ENCODE measurements at regions not wholly inside any gene's neighbourhood (a gene's known extent, or its start where the extent isn't known, plus 50 kb on each side); places are given as distances from the start of the nearest gene placed in this dataset.

- no peak overlapping the region for H3K4me3 Mint-ChIP-seq (ENCODE audit: unreplicated experiment)
- peaks cover 3% of the 10 kb centered on the region for H3K9me3 Mint-ChIP-seq (ENCODE audit: unreplicated experiment)
- H3K27ac Mint-ChIP-seq (ENCODE audit: unreplicated experiment), result no peak overlapping the region
- no peak for DNase-seq (ENCODE audit: low spot score)
- H3K27me3 Mint-ChIP-seq (ENCODE audit: unreplicated experiment), result peaks cover 11% of the 10 kb centered on the region
- H3K4me1 Mint-ChIP-seq (ENCODE audit: unreplicated experiment), result peaks cover 9% of the 10 kb centered on the region
- no peak for TF ChIP-seq CTCF (IDR thresholded peaks at IDR 0.05; ENCODE audit: unreplicated experiment)
- peaks cover 4% of the 10 kb centered on the region for H3K36me3 Mint-ChIP-seq (ENCODE audit: low read depth, unreplicated experiment)
Observed at GRCh38 chr4:183801457-183802165, 103.5 kb upstream of the STOX2 start.

DNA sequence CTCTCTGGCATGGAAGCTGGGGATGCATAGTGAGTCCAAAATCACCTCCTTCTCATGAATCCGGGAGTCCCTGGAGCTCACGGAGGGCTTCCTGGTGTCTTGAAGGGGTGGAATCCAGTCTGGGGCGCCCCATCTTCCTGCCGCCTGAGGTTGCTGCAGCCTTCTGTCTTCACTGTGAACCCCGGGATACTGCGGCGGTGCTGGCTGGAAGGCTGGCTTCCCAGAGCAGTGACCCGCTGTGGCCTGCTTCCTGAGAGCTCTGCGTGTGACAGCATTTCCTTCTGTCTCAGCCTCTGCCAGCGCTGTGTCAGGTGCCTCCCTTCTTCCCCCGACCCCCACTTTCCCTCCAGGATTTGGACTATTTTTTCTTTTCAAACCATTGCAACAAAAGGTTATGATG, 98.8 kb upstream of the STOX2 start:
- Mint-ChIP-seq H3K27me3 (ENCODE audit: unreplicated experiment) (peaks cover 8% of the 10 kb centered on the region), H3K9me3 (ENCODE audit: unreplicated experiment) (no peaks in the 10 kb centered on the region), H3K36me3 (ENCODE audit: low read depth, unreplicated experiment) (no peaks in the 10 kb centered on the region), H3K27ac (ENCODE audit: unreplicated experiment) (no peak overlapping the region), H3K4me3 (ENCODE audit: unreplicated experiment) (no peak overlapping the region), H3K4me1 (ENCODE audit: unreplicated experiment) (peaks cover 10% of the 10 kb centered on the region)
- DNase-seq (ENCODE audit: low spot score), result no peak
- TF ChIP-seq CTCF (IDR thresholded peaks at IDR 0.05; ENCODE audit: unreplicated experiment), result no peak

- no peak overlapping the region for H3K27ac Mint-ChIP-seq (ENCODE audit: unreplicated experiment)
Observed at GRCh38 chr4:183807420-183808096, 97.5 kb upstream of the STOX2 start.

GRCh38 chr4:183808097-183808456, 97.0 kb upstream of the STOX2 start:
- no peak for TF ChIP-seq CTCF (IDR thresholded peaks at IDR 0.05; ENCODE audit: unreplicated experiment)
- peak; percentile 12 for DNase-seq (ENCODE audit: low spot score)
- H3K9me3 Mint-ChIP-seq (ENCODE audit: unreplicated experiment), result no peaks in the 10 kb centered on the region
- H3K27me3 Mint-ChIP-seq (ENCODE audit: unreplicated experiment), result peaks cover 5% of the 10 kb centered on the region
- H3K36me3 Mint-ChIP-seq (ENCODE audit: low read depth, unreplicated experiment), result no peaks in the 10 kb centered on the region
- no peak overlapping the region for H3K4me3 Mint-ChIP-seq (ENCODE audit: unreplicated experiment)
- H3K27ac Mint-ChIP-seq (ENCODE audit: unreplicated experiment), result peak overlapping the region; percentile 76
- H3K4me1 Mint-ChIP-seq (ENCODE audit: unreplicated experiment), result peaks cover 10% of the 10 kb centered on the region

More at GRCh38 chr4:183807420-183808096, 97.5 kb upstream of the STOX2 start:
- H3K27me3 Mint-ChIP-seq (ENCODE audit: unreplicated experiment), result peaks cover 5% of the 10 kb centered on the region
- no peaks in the 10 kb centered on the region for H3K36me3 Mint-ChIP-seq (ENCODE audit: low read depth, unreplicated experiment)
- DNase-seq (ENCODE audit: low spot score), result peak; percentile 10
- no peak overlapping the region for H3K4me3 Mint-ChIP-seq (ENCODE audit: unreplicated experiment)
- peaks cover 10% of the 10 kb centered on the region for H3K4me1 Mint-ChIP-seq (ENCODE audit: unreplicated experiment)
- no peaks in the 10 kb centered on the region for H3K9me3 Mint-ChIP-seq (ENCODE audit: unreplicated experiment)
- TF ChIP-seq CTCF (IDR thresholded peaks at IDR 0.05; ENCODE audit: unreplicated experiment), result no peak

- Mint-ChIP-seq H3K4me3 (ENCODE audit: unreplicated experiment) (no peak overlapping the region), H3K9me3 (ENCODE audit: unreplicated experiment) (no peaks in the 10 kb centered on the region), H3K27me3 (ENCODE audit: unreplicated experiment) (peaks cover 5% of the 10 kb centered on the region), H3K27ac (ENCODE audit: unreplicated experiment) (no peak overlapping the region), H3K36me3 (ENCODE audit: low read depth, unreplicated experiment) (no peaks in the 10 kb centered on the region), H3K4me1 (ENCODE audit: unreplicated experiment) (peaks cover 5% of the 10 kb centered on the region)
- DNase-seq (ENCODE audit: low spot score), result no peak
- no peak for TF ChIP-seq CTCF (IDR thresholded peaks at IDR 0.05; ENCODE audit: unreplicated experiment)
Observed at GRCh38 chr4:183812567-183812966, 92.5 kb upstream of the STOX2 start.

Measured in endothelial cell (in vitro differentiated cells).